DMS79 (cell line): ENCODE measurements at regions not wholly inside any gene's neighbourhood (a gene's known extent, or its start where the extent isn't known, plus 50 kb on each side); places are given as distances from the start of the nearest gene placed in this dataset.
"Not testable (repeated sequence)": the region's sequence is repeated elsewhere in the genome, so short reads cannot be mapped to it uniquely, and the experiment has no call there.

Experiments
- DNase-seq: peaks from one replicate; lab custom pipeline; 2025; lab: John Stamatoyannopoulos, UW

GRCh38 chr20:4435225-4435624 lies 186.1 kb upstream of the ADRA1D start:
- DNase-seq, result no peak

- no peak for DNase-seq
These were observed 185.6 kb upstream of the ADRA1D start for GRCh38 chr20:4434681-4435080.

- DNase-seq, result no peak
These were observed 182.4 kb upstream of the ADRA1D start for GRCh38 chr20:4431446-4431845.

GRCh38 chr20:4430826-4431225 lies 181.7 kb upstream of the ADRA1D start:
- DNase-seq, result not testable (repeated sequence)

GRCh38 chr20:4427940-4428586 lies 179.0 kb upstream of the ADRA1D start:
- no peak for DNase-seq

- no peak for DNase-seq
These were observed 169.1 kb upstream of the ADRA1D start for GRCh38 chr20:4418141-4418540.

GRCh38 chr20:4415281-4415680 lies 166.2 kb upstream of the ADRA1D start:
- DNase-seq, result no peak

GRCh38 chr20:4413314-4414049 lies 164.4 kb upstream of the ADRA1D start:
- no peak for DNase-seq

- no peak for DNase-seq
These were observed 163.1 kb upstream of the ADRA1D start for GRCh38 chr20:4412216-4412615.

- DNase-seq, result no peak
These were observed 162.7 kb upstream of the ADRA1D start for GRCh38 chr20:4411744-4412143.

GRCh38 chr20:4406627-4407026 lies 157.5 kb upstream of the ADRA1D start:
- no peak for DNase-seq

GRCh38 chr20:4401601-4402000 lies 152.5 kb upstream of the ADRA1D start:
- DNase-seq, result no peak

- DNase-seq, result no peak
These were observed 135.9 kb upstream of the ADRA1D start for GRCh38 chr20:4384961-4385360.

GRCh38 chr20:4383961-4384360 lies 134.9 kb upstream of the ADRA1D start:
- no peak for DNase-seq

- no peak for DNase-seq
These were observed 126.8 kb upstream of the ADRA1D start for GRCh38 chr20:4375881-4376280.

GRCh38 chr20:4373454-4373853 lies 124.4 kb upstream of the ADRA1D start:
- DNase-seq, result no peak

GRCh38 chr20:4371623-4372251 lies 122.7 kb upstream of the ADRA1D start:
- no peak for DNase-seq

GRCh38 chr20:4370851-4371250 lies 121.8 kb upstream of the ADRA1D start:
- no peak for DNase-seq

- DNase-seq, result no peak
These were observed 120.7 kb upstream of the ADRA1D start for GRCh38 chr20:4369798-4370124.

- DNase-seq, result no peak
These were observed 120.2 kb upstream of the ADRA1D start for GRCh38 chr20:4369119-4369797.

GRCh38 chr20:4366076-4366475 lies 117.0 kb upstream of the ADRA1D start:
- no peak for DNase-seq

- DNase-seq, result no peak
These were observed 109.5 kb upstream of the ADRA1D start for GRCh38 chr20:4358552-4358951.

GRCh38 chr20:4352348-4352747 lies 103.3 kb upstream of the ADRA1D start:
- DNase-seq, result no peak
